ENCODE measurements at regions not wholly inside any gene's neighbourhood (a gene's known extent, or its start where the extent isn't known, plus 50 kb on each side); places are given as distances from the start of the nearest gene placed in this dataset.

GRCh38 chr2:199590321-199591203 lies 132.8 kb upstream of the SATB2 start:
- Histone ChIP-seq H3K4me3 (no peak overlapping the region), H3K4me1 (no peaks in the 10 kb centered on the region), H3K27ac (no peak overlapping the region), H3K27me3 (no peaks in the 10 kb centered on the region), H3K9me3 (no peaks in the 10 kb centered on the region), H3K36me3 (no peaks in the 10 kb centered on the region)
- no peak for DNase-seq (ENCODE audit: extremely low spot score in 2 of 2)
- TF ChIP-seq CTCF (IDR thresholded peaks at IDR 0.05) (no peak), POLR2AphosphoS5 (IDR thresholded peaks at IDR 0.05; ENCODE audit: insufficient read depth in 1 of 2, low read depth in 1 of 2) (no peak), POLR2A (IDR thresholded peaks at IDR 0.05) (no peak)
- intact Hi-C loops (cut with DNase I) = no loop called here

GRCh38 chr2:199589306-199589705 lies 131.6 kb upstream of the SATB2 start:
- no peak overlapping the region for H3K4me3 ChIP-seq
- intact Hi-C loops (cut with DNase I) = no loop called here
- TF ChIP-seq CTCF (IDR thresholded peaks at IDR 0.05) = no peak
- no peaks in the 10 kb centered on the region for H3K27me3 ChIP-seq
- DNase-seq (ENCODE audit: extremely low spot score in 2 of 2) = no peak
- no peaks in the 10 kb centered on the region for H3K36me3 ChIP-seq
- H3K4me1 ChIP-seq = no peaks in the 10 kb centered on the region
- no peak overlapping the region for H3K27ac ChIP-seq
- no peaks in the 10 kb centered on the region for H3K9me3 ChIP-seq

GRCh38 chr2:199588054-199588453 lies 130.3 kb upstream of the SATB2 start:
- H3K9me3 ChIP-seq = no peaks in the 10 kb centered on the region
- intact Hi-C loops (cut with DNase I) = no loop called here
- no peak overlapping the region for H3K27ac ChIP-seq
- DNase-seq (ENCODE audit: extremely low spot score in 2 of 2) = no peak
- H3K4me1 ChIP-seq = no peaks in the 10 kb centered on the region
- no peaks in the 10 kb centered on the region for H3K27me3 ChIP-seq
- H3K36me3 ChIP-seq = no peaks in the 10 kb centered on the region
- H3K4me3 ChIP-seq = no peak overlapping the region
- TF ChIP-seq POLR2AphosphoS5 (IDR thresholded peaks at IDR 0.05; ENCODE audit: insufficient read depth in 1 of 2, low read depth in 1 of 2) (no peak), POLR2A (IDR thresholded peaks at IDR 0.05) (no peak), CTCF (IDR thresholded peaks at IDR 0.05) (no peak)

- Histone ChIP-seq H3K9me3 (no peaks in the 10 kb centered on the region), H3K4me3 (no peak overlapping the region), H3K27ac (no peak overlapping the region), H3K36me3 (no peaks in the 10 kb centered on the region), H3K27me3 (no peaks in the 10 kb centered on the region), H3K4me1 (no peaks in the 10 kb centered on the region)
- no peak for DNase-seq (ENCODE audit: extremely low spot score in 2 of 2)
- no peak for TF ChIP-seq POLR2A (IDR thresholded peaks at IDR 0.05)
- no peak for TF ChIP-seq POLR2AphosphoS5 (IDR thresholded peaks at IDR 0.05; ENCODE audit: insufficient read depth in 1 of 2, low read depth in 1 of 2)
- no peak for TF ChIP-seq CTCF (IDR thresholded peaks at IDR 0.05)
- intact Hi-C loops (cut with DNase I) = no loop called here
These were observed 128.9 kb upstream of the SATB2 start for GRCh38 chr2:199586646-199587045.

- H3K4me3 ChIP-seq = no peak overlapping the region
- H3K36me3 ChIP-seq = no peaks in the 10 kb centered on the region
- DNase-seq (ENCODE audit: extremely low spot score in 2 of 2) = no peak
- intact Hi-C loops (cut with DNase I) = no loop called here
- no peak overlapping the region for H3K27ac ChIP-seq
- no peaks in the 10 kb centered on the region for H3K27me3 ChIP-seq
- no peaks in the 10 kb centered on the region for H3K9me3 ChIP-seq
- H3K4me1 ChIP-seq = peaks cover 7% of the 10 kb centered on the region
- TF ChIP-seq CTCF (IDR thresholded peaks at IDR 0.05) = no peak
- no peak for TF ChIP-seq POLR2A (IDR thresholded peaks at IDR 0.05)
- no peak for TF ChIP-seq POLR2AphosphoS5 (IDR thresholded peaks at IDR 0.05; ENCODE audit: insufficient read depth in 1 of 2, low read depth in 1 of 2)
These were observed 125.9 kb upstream of the SATB2 start for GRCh38 chr2:199583676-199584075.

Measured in vagina (tissue), 2 donors.